ENCODE measurements at regions not wholly inside any gene's neighbourhood (a gene's known extent, or its start where the extent isn't known, plus 50 kb on each side); places are given as distances from the start of the nearest gene placed in this dataset.

DNA sequence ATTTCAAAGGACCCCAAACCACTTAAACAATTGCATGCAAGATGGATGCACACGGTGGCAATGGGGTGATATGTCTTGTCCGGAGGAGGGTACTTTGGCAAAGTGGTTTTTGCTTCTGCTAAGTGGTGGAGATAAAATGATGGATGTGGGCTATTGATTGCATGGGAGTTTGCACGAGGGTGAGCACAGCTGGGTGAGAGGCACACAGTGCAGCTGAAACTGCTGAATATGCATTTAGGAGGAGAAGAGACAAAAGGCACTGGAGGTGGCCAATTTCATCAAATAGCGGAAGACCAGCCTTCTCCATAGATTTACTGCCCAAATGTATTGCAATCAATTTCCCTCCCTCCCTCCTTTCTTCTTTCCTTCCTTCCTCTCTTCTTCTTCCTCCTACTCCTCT is 414.4 kb upstream of the EEF2KMT start:
- TF ChIP-seq ZNF514 (tag by site-specific recombination; IDR thresholded peaks at IDR 0.05), result no peak
- no peak for TF ChIP-seq ZNF391 (tag by site-specific recombination; IDR thresholded peaks at IDR 0.05; ENCODE audit: borderline replicate concordance, low read depth)
- no peak for TF ChIP-seq ZNF121 (tag by site-specific recombination; IDR thresholded peaks at IDR 0.05)
- TF ChIP-seq ZNF704 (tag by site-specific recombination; IDR thresholded peaks at IDR 0.05), result no peak
- TF ChIP-seq ZXDB (tag by site-specific recombination; IDR thresholded peaks at IDR 0.05), result no peak
- no peak for TF ChIP-seq ZNF580 (tag by site-specific recombination; IDR thresholded peaks at IDR 0.05)
- TF ChIP-seq ZNF76 (tag by site-specific recombination; IDR thresholded peaks at IDR 0.05; ENCODE audit: borderline replicate concordance, low read depth), result no peak
- no peak for TF ChIP-seq KLF10 (tag by site-specific recombination; IDR thresholded peaks at IDR 0.05)
- TF ChIP-seq ZNF529 (tag by site-specific recombination; IDR thresholded peaks at IDR 0.05; ENCODE audit: insufficient replicate concordance), result no peak
- no peak for TF ChIP-seq KLF1 (tag by site-specific recombination; IDR thresholded peaks at IDR 0.05)
- TF ChIP-seq TRIM28 (IDR thresholded peaks at IDR 0.05; ENCODE audit: borderline replicate concordance, low read length), result no peak
- no peak for TF ChIP-seq ZNF510 (tag by site-specific recombination; IDR thresholded peaks at IDR 0.05; ENCODE audit: insufficient replicate concordance)
- no peak for TF ChIP-seq PRDM4 (tag by site-specific recombination; IDR thresholded peaks at IDR 0.05)
- no peak for TF ChIP-seq ZNF416 (tag by site-specific recombination; IDR thresholded peaks at IDR 0.05)
- no peak for TF ChIP-seq PRDM1 (tag by site-specific recombination; IDR thresholded peaks at IDR 0.05)
- TF ChIP-seq HOXD13 (CRISPR knock-in tag; IDR thresholded peaks at IDR 0.05; ENCODE audit: borderline replicate concordance), result no peak
- CTCF ChIA-PET, result no interaction called here
- H3K27ac ChIP-seq (ENCODE audit: extremely low read depth, low read depth, low read length), result no peak overlapping the region
- POLR2A ChIA-PET, result no interaction called here
- no peak overlapping the region for H3K4me3 ChIP-seq (ENCODE audit: low read depth, low read length)
- no peaks in the 10 kb centered on the region for H3K9me3 ChIP-seq (ENCODE audit: control insufficient read depth, insufficient read depth, low read depth, low read length)
- no peaks in the 10 kb centered on the region for H3K36me3 ChIP-seq (ENCODE audit: control insufficient read depth in 2 of 2, insufficient read depth in 1 of 2, low read length in 2 of 2)
- H3K4me1 ChIP-seq (ENCODE audit: control insufficient read depth, insufficient read depth, low read length), result no peaks in the 10 kb centered on the region

DNA sequence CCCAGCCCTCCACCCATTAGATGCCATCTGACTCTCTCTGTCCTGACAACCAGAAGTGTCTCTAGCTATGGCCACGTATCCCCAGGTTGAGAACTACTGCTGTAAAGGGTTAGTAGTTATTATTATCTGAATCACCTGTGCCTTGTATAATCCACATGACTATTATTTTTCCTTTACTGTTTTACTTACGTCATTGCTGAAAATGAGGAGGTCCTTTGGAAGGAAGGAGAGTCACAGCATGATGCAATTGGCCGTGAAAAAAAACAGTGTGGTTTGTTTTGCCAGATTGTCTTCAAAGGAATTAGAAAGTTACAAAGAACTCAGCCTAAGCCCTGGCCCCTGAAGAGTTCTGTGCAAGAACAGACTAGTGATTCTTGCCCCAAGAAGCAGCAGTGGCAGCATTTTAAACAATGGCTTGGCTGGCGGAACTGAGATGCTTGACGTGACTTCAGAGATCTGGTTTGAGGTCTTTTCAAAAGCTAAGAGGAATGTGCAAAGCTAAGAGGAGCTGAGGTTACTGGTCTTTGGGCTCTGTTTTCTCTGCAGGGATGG is 413.3 kb upstream of the EEF2KMT start:
- H3K4me1 ChIP-seq (ENCODE audit: control insufficient read depth, insufficient read depth, low read length), result no peaks in the 10 kb centered on the region
- POLR2A ChIA-PET, result no interaction called here
- no peak overlapping the region for H3K4me3 ChIP-seq (ENCODE audit: low read depth, low read length)
- TF ChIP-seq, protein P1, sequence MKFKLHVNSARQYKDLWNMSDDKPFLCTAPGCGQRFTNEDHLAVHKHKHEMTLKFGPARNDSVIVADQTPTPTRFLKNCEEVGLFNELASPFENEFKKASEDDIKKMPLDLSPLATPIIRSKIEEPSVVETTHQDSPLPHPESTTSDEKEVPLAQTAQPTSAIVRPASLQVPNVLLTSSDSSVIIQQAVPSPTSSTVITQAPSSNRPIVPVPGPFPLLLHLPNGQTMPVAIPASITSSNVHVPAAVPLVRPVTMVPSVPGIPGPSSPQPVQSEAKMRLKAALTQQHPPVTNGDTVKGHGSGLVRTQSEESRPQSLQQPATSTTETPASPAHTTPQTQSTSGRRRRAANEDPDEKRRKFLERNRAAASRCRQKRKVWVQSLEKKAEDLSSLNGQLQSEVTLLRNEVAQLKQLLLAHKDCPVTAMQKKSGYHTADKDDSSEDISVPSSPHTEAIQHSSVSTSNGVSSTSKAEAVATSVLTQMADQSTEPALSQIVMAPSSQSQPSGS (tag by site-specific recombination; IDR thresholded peaks at IDR 0.05; ENCODE audit: low read depth), result 0 out of 2 replicates have a peak, but pooled peaks have one; percentile 24
- TF ChIP-seq ZNF580 (tag by site-specific recombination; IDR thresholded peaks at IDR 0.05) (no peak), ZBTB21 (tag by site-specific recombination; IDR thresholded peaks at IDR 0.05) (peak; percentile 70; the same call in 1 of the 2 replicates)
- H3K9me3 ChIP-seq (ENCODE audit: control insufficient read depth, insufficient read depth, low read depth, low read length), result no peaks in the 10 kb centered on the region
- CTCF ChIA-PET, result interaction anchor here (0.6 kb wide), 1 partner anchor 9 kb away, joined by 3 read pairs; no protein-coding TSS in a partner anchor
- H3K36me3 ChIP-seq (ENCODE audit: control insufficient read depth in 2 of 2, insufficient read depth in 1 of 2, low read length in 2 of 2), result no peaks in the 10 kb centered on the region
- H3K27ac ChIP-seq (ENCODE audit: extremely low read depth, low read depth, low read length), result no peak overlapping the region

Data from HEK293 (cell line).